ENCODE measurements at regions not wholly inside any gene's neighbourhood (a gene's known extent, or its start where the extent isn't known, plus 50 kb on each side); places are given as distances from the start of the nearest gene placed in this dataset.

DNA sequence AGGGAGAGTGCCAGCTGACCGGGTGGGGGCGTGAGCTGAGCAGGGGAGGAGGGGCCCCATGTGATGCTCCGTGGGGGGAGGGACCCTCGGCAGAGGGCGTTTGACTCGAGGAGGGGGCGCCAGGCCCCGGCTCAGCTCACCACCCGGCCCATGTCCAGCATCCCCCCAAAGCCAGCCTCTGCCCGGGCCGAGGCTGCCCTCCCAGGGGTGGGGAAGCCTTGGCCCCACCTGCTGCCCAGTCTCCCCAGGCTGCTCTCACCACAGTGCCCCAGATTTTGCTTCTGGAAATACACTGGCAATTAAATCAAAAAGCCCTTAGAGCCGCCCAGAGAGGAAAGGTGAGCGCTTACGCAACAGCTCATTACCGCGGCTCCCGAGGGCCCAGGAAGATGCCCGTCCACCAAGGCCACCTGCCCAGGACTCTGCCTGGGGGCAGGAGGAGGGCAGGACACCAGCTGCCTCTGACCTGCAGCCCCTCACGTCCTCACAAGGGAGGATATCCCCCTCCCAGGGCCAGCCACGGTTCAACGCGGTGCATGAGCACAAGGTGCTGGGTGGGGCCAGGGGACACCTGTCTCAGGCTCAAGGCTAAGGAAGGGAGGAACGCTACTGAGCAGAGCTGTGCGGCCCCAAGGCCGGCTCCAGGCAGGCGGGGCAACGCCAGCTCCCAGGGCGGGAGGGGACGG, 70.0 kb upstream of the INPP5A start:
- WGBS, result 44% methylated on average over 29 of the region's 29 CpGs

DNA sequence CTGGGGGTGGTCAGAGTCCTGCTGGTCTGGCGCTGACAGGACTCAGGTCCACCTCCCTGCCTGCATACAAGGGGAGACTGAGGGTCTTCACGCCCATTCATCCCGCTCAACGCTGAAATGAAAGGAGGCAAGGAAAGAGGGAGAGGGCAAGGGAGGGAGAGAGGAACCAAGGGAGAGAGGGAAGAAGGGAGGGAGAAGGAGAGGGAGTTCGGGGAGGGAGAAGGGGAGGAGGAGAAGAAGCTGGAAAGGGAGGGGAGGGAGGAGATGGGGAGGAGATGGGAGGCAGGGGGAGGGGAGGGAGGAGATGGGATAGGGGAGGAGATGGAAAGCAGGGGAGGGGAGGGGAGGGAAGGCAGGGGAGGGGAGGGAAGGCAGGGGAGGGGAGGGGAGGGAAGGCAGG, 69.4 kb upstream of the INPP5A start:
- no peak for DNase-seq
- peaks cover 6% of the 10 kb centered on the region for H3K9me3 ChIP-seq (ENCODE audit: control insufficient read depth, low read length)
- H3K14ac ChIP-seq (ENCODE audit: low read length in 2 of 2), result peak overlapping the region in 1 of 2 experiments; percentile 23
- H2BK120ac ChIP-seq (ENCODE audit: low read depth, low read length), result no peak overlapping the region
- peaks cover 3% of the 10 kb centered on the region for H3K4me1 ChIP-seq (ENCODE audit: control insufficient read depth, insufficient read depth, low read depth, low read length)
- H3K18ac ChIP-seq (ENCODE audit: low read depth in 1 of 2, low read length in 2 of 2), result peak overlapping the region in 1 of 2 experiments; percentile 4
- H3K27ac ChIP-seq (ENCODE audit: low read length, poor library complexity, severe bottlenecking), result no peak overlapping the region
- H3K4ac ChIP-seq (ENCODE audit: low read depth in 1 of 2, low read length in 2 of 2), result no peak overlapping the region
- 43% methylated on average over 5 of the region's 5 CpGs for WGBS
- H3K23ac ChIP-seq (ENCODE audit: low read length in 2 of 2), result no peak overlapping the region
- no peak overlapping the region for H3K4me3 ChIP-seq (ENCODE audit: insufficient read depth in 1 of 2, low read depth in 1 of 2, low read length in 2 of 2)
- H4K91ac ChIP-seq (ENCODE audit: low read length), result no peak overlapping the region
- no peaks in the 10 kb centered on the region for H3K36me3 ChIP-seq (ENCODE audit: control insufficient read depth in 1 of 2, insufficient read depth in 2 of 2, low read depth in 1 of 2, low read length in 2 of 2)
- no peak overlapping the region for H2BK5ac ChIP-seq (ENCODE audit: low read depth, low read length, poor library complexity, severe bottlenecking)
- H2AFZ ChIP-seq (ENCODE audit: low read depth, low read length), result no peak overlapping the region
- H2AK5ac ChIP-seq (ENCODE audit: low read length, severe bottlenecking), result no peak overlapping the region
- H2BK15ac ChIP-seq (ENCODE audit: low read depth, poor library complexity, severe bottlenecking), result peak overlapping the region; percentile 3
- no peak overlapping the region for H4K8ac ChIP-seq (ENCODE audit: low read length)
- no peak overlapping the region for H3K4me2 ChIP-seq (ENCODE audit: low read length, poor library complexity, severe bottlenecking)
- H3K27me3 ChIP-seq (ENCODE audit: control insufficient read depth in 1 of 2, insufficient read depth in 1 of 2, low read length in 2 of 2), result peaks cover 24 to 32% of the 10 kb centered on the region in 2 experiments
- no peaks in the 10 kb centered on the region for H3K79me1 ChIP-seq (replicated peaks; ENCODE audit: low read length, poor library complexity, severe bottlenecking)
- no peak overlapping the region for H3K9ac ChIP-seq (ENCODE audit: low read length)
- no peak overlapping the region for H2BK12ac ChIP-seq (ENCODE audit: low read length in 2 of 2)

More for the DNA sequence above, 70.0 kb upstream of the INPP5A start:
- H3K9me3 ChIP-seq (ENCODE audit: control insufficient read depth, low read length), result peaks cover 6% of the 10 kb centered on the region
- H4K91ac ChIP-seq (ENCODE audit: low read length), result no peak overlapping the region
- no peak overlapping the region for H2AK5ac ChIP-seq (ENCODE audit: low read length, severe bottlenecking)
- H3K4me3 ChIP-seq (ENCODE audit: insufficient read depth in 1 of 2, low read depth in 1 of 2, low read length in 2 of 2), result peak overlapping the region in 1 of 2 experiments; percentile 11
- no peaks in the 10 kb centered on the region for H3K79me1 ChIP-seq (replicated peaks; ENCODE audit: low read length, poor library complexity, severe bottlenecking)
- H2BK120ac ChIP-seq (ENCODE audit: low read depth, low read length), result no peak overlapping the region
- H3K27ac ChIP-seq (ENCODE audit: low read length, poor library complexity, severe bottlenecking), result no peak overlapping the region
- peak overlapping the region in 1 of 2 experiments; percentile 43 for H2BK12ac ChIP-seq (ENCODE audit: low read length in 2 of 2)
- no peak overlapping the region for H3K9ac ChIP-seq (ENCODE audit: low read length)
- H3K4ac ChIP-seq (ENCODE audit: low read depth in 1 of 2, low read length in 2 of 2), result no peak overlapping the region
- no peak overlapping the region for H3K23ac ChIP-seq (ENCODE audit: low read length in 2 of 2)
- no peak overlapping the region for H2BK5ac ChIP-seq (ENCODE audit: low read depth, low read length, poor library complexity, severe bottlenecking)
- H2BK15ac ChIP-seq (ENCODE audit: low read depth, poor library complexity, severe bottlenecking), result peak overlapping the region; percentile 3
- H3K4me2 ChIP-seq (ENCODE audit: low read length, poor library complexity, severe bottlenecking), result no peak overlapping the region
- H3K4me1 ChIP-seq (ENCODE audit: control insufficient read depth, insufficient read depth, low read depth, low read length), result peaks cover 3% of the 10 kb centered on the region
- H3K36me3 ChIP-seq (ENCODE audit: control insufficient read depth in 1 of 2, insufficient read depth in 2 of 2, low read depth in 1 of 2, low read length in 2 of 2), result no peaks in the 10 kb centered on the region
- no peak overlapping the region for H2AFZ ChIP-seq (ENCODE audit: low read depth, low read length)
- no peak for DNase-seq
- H3K18ac ChIP-seq (ENCODE audit: low read depth in 1 of 2, low read length in 2 of 2), result peak overlapping the region in 1 of 2 experiments; percentile 47
- H3K27me3 ChIP-seq (ENCODE audit: control insufficient read depth in 1 of 2, insufficient read depth in 1 of 2, low read length in 2 of 2), result peaks cover 23 to 35% of the 10 kb centered on the region in 2 experiments
- H3K14ac ChIP-seq (ENCODE audit: low read length in 2 of 2), result peak overlapping the region in 1 of 2 experiments; percentile 79
- peak overlapping the region; percentile 33 for H4K8ac ChIP-seq (ENCODE audit: low read length)

GRCh38 chr10:132468651-132469050, 68.9 kb upstream of the INPP5A start:
- H3K27me3 ChIP-seq (ENCODE audit: control insufficient read depth in 1 of 2, insufficient read depth in 1 of 2, low read length in 2 of 2), result peaks cover 28 to 32% of the 10 kb centered on the region in 2 experiments
- H2AFZ ChIP-seq (ENCODE audit: low read depth, low read length), result no peak overlapping the region
- no peaks in the 10 kb centered on the region for H3K79me1 ChIP-seq (replicated peaks; ENCODE audit: low read length, poor library complexity, severe bottlenecking)
- no peak overlapping the region for H2BK5ac ChIP-seq (ENCODE audit: low read depth, low read length, poor library complexity, severe bottlenecking)
- H3K9me3 ChIP-seq (ENCODE audit: control insufficient read depth, low read length), result peaks cover 6% of the 10 kb centered on the region
- WGBS, result 77% methylated on average over 10 of the region's 10 CpGs
- peaks cover 3% of the 10 kb centered on the region for H3K4me1 ChIP-seq (ENCODE audit: control insufficient read depth, insufficient read depth, low read depth, low read length)
- no peak overlapping the region for H2BK12ac ChIP-seq (ENCODE audit: low read length in 2 of 2)
- no peak overlapping the region for H2BK120ac ChIP-seq (ENCODE audit: low read depth, low read length)
- no peak overlapping the region for H3K14ac ChIP-seq (ENCODE audit: low read length in 2 of 2)
- H4K8ac ChIP-seq (ENCODE audit: low read length), result no peak overlapping the region
- H3K9ac ChIP-seq (ENCODE audit: low read length), result no peak overlapping the region
- no peak overlapping the region for H3K23ac ChIP-seq (ENCODE audit: low read length in 2 of 2)
- DNase-seq, result no peak
- no peaks in the 10 kb centered on the region for H3K36me3 ChIP-seq (ENCODE audit: control insufficient read depth in 1 of 2, insufficient read depth in 2 of 2, low read depth in 1 of 2, low read length in 2 of 2)
- H2AK5ac ChIP-seq (ENCODE audit: low read length, severe bottlenecking), result no peak overlapping the region
- H3K4me3 ChIP-seq (ENCODE audit: insufficient read depth in 1 of 2, low read depth in 1 of 2, low read length in 2 of 2), result no peak overlapping the region
- H2BK15ac ChIP-seq (ENCODE audit: low read depth, poor library complexity, severe bottlenecking), result no peak overlapping the region
- no peak overlapping the region for H3K27ac ChIP-seq (ENCODE audit: low read length, poor library complexity, severe bottlenecking)
- no peak overlapping the region for H3K4ac ChIP-seq (ENCODE audit: low read depth in 1 of 2, low read length in 2 of 2)
- H4K91ac ChIP-seq (ENCODE audit: low read length), result no peak overlapping the region
- no peak overlapping the region for H3K18ac ChIP-seq (ENCODE audit: low read depth in 1 of 2, low read length in 2 of 2)
- no peak overlapping the region for H3K4me2 ChIP-seq (ENCODE audit: low read length, poor library complexity, severe bottlenecking)

DNA sequence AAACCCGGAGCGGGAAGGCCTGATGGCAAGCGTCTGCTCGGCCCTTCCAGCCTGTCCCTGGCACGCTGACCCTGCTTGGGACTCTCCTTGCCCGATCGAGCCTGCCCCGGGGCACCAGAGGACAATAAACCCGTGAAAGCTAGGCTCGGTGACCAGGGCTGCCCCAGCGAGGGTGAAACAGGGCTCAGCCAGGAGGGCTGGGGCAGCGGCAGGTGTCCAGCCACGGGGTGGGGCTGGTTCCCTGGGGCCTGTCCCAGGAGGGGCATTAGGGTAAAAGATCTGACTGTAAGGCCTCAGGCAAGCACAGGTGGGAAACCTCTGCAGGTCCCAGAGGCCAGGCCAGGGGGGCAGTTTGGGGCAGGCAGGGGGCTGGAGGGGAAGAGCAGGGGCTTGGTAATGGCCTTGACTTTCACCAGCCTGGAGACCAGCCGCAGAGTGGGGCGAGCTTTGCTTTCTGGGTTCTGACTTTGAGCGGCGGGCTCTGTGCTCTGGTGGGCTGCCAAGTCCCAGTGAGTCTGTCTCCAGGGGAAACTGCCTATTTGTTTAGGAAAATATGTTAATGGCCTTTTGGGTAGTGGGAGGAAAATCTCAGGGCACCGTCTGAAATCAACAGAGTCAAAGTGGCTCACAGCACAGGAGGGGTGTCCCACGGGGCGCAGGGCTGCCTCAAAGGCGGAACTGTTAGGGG, 68.2 kb upstream of the INPP5A start:
- H3K79me1 ChIP-seq (replicated peaks; ENCODE audit: low read length, poor library complexity, severe bottlenecking), result no peaks in the 10 kb centered on the region
- H3K18ac ChIP-seq (ENCODE audit: low read depth in 1 of 2, low read length in 2 of 2), result no peak overlapping the region
- no peak overlapping the region for H3K4me2 ChIP-seq (ENCODE audit: low read length, poor library complexity, severe bottlenecking)
- H2AK5ac ChIP-seq (ENCODE audit: low read length, severe bottlenecking), result no peak overlapping the region
- no peak overlapping the region for H4K91ac ChIP-seq (ENCODE audit: low read length)
- WGBS, result 85% methylated on average over 21 of the region's 21 CpGs
- no peak overlapping the region for H3K4ac ChIP-seq (ENCODE audit: low read depth in 1 of 2, low read length in 2 of 2)
- H2BK5ac ChIP-seq (ENCODE audit: low read depth, low read length, poor library complexity, severe bottlenecking), result no peak overlapping the region
- H3K4me1 ChIP-seq (ENCODE audit: control insufficient read depth, insufficient read depth, low read depth, low read length), result peaks cover 3% of the 10 kb centered on the region
- no peak overlapping the region for H3K9ac ChIP-seq (ENCODE audit: low read length)
- no peak overlapping the region for H3K23ac ChIP-seq (ENCODE audit: low read length in 2 of 2)
- no peak overlapping the region for H2BK15ac ChIP-seq (ENCODE audit: low read depth, poor library complexity, severe bottlenecking)
- H2BK120ac ChIP-seq (ENCODE audit: low read depth, low read length), result no peak overlapping the region
- no peak overlapping the region for H3K4me3 ChIP-seq (ENCODE audit: insufficient read depth in 1 of 2, low read depth in 1 of 2, low read length in 2 of 2)
- no peak overlapping the region for H3K27ac ChIP-seq (ENCODE audit: low read length, poor library complexity, severe bottlenecking)
- peaks cover 30 to 32% of the 10 kb centered on the region in 2 experiments for H3K27me3 ChIP-seq (ENCODE audit: control insufficient read depth in 1 of 2, insufficient read depth in 1 of 2, low read length in 2 of 2)
- no peak for DNase-seq
- H4K8ac ChIP-seq (ENCODE audit: low read length), result no peak overlapping the region
- H2AFZ ChIP-seq (ENCODE audit: low read depth, low read length), result no peak overlapping the region
- H3K36me3 ChIP-seq (ENCODE audit: control insufficient read depth in 1 of 2, insufficient read depth in 2 of 2, low read depth in 1 of 2, low read length in 2 of 2), result no peaks in the 10 kb centered on the region
- H2BK12ac ChIP-seq (ENCODE audit: low read length in 2 of 2), result no peak overlapping the region
- no peak overlapping the region for H3K14ac ChIP-seq (ENCODE audit: low read length in 2 of 2)
- peaks cover 6% of the 10 kb centered on the region for H3K9me3 ChIP-seq (ENCODE audit: control insufficient read depth, low read length)

Measured in mesenchymal stem cell (in vitro differentiated cells and primary cell).